Motor neuron (in vitro differentiated cells): ENCODE measurements at regions not wholly inside any gene's neighbourhood (a gene's known extent, or its start where the extent isn't known, plus 50 kb on each side); places are given as distances from the start of the nearest gene placed in this dataset.

Experiments used
- ATAC-seq, 8 experiments: fragments of 200-7000 bp; cut with Tn5 transposase; replicated peaks in 6 of 8; 2 replicates each; pipeline ENCODE4 v1.8.0; 2021; ENCODE audit warnings: mild to moderate bottlenecking in 8 of 8, moderate library complexity in 8 of 8
- H3K27ac ChIP-seq, 2 donors: fragments of 250-450 bp; sonication (Bioruptor Pico); 2 replicates each; pipeline ENCODE4 v1.9.0; 2021; ENCODE audit warnings: antibody characterized with exemption in 2 of 2, mild to moderate bottlenecking in 2 of 2, moderate library complexity in 1 of 2
- H3K4me1 ChIP-seq, 2 donors: fragments of 250-450 bp; sonication (Bioruptor Pico); replicated peaks in 1 of 2; 2 replicates each; pipeline ENCODE4 v1.6.1; 2021; ENCODE audit warnings: antibody characterized with exemption in 2 of 2, mild to moderate bottlenecking in 2 of 2, moderate library complexity in 1 of 2
- H3K4me3 ChIP-seq, 5 donors: fragments of 250-450 bp; sonication (Bioruptor Pico); 2 replicates each; pipeline ENCODE4 v1.9.0; 2021; ENCODE audit warnings: antibody characterized with exemption in 5 of 5, mild to moderate bottlenecking in 5 of 5, moderate library complexity in 4 of 5
- WGBS, 10 experiments: fragments of 450-650 bp; shearing (Covaris generic); methylation state at CpG; one replicate each; pipeline ENCODE4 v1.0.0; 2022; 5-methylcytosine and 5-hydroxymethylcytosine counted together
- in situ Hi-C, 9 experiments: fragments of 400-800 bp; cut with MboI; loops; one replicate each; pipeline ENCODE4 v1.15.0; 2021; ENCODE audit warnings: low sequenced_read_pairs in 9 of 9, low pct_unique_long_range_greater_than_20kb in 2 of 9; ENCODE audit not compliant: unreplicated experiment in 9 of 9

GRCh38 chr19:32020538-32020937 lies 324.9 kb upstream of the ZNF507 start:
- H3K27ac ChIP-seq, result no peak overlapping the region
- H3K4me3 ChIP-seq, result no peak overlapping the region
- ATAC-seq, result no peak
- in situ Hi-C loops, result no loop called here
- WGBS, 10 experiments, result 17 to 92% (median 41%) methylated on average over 1 to 2 of the region's 2 CpGs; no CpG with 5 or more reads in 7 of the 10 experiments
- H3K4me1 ChIP-seq, result peaks cover 9 to 17% of the 10 kb centered on the region in 2 donors

- in situ Hi-C loops, result no loop called here
- peak in 1 of 8 experiments; percentile 23 for ATAC-seq
- no peak overlapping the region for H3K27ac ChIP-seq
- H3K4me3 ChIP-seq, result no peak overlapping the region
- H3K4me1 ChIP-seq, result peaks cover 9 to 17% of the 10 kb centered on the region in 2 donors
- 0 to 100% (median 90%) methylated on average over 1 to 7 of the region's 9 CpGs; no CpG with 5 or more reads in 1 of the 10 experiments for WGBS, 10 experiments
Observed at GRCh38 chr19:32022044-32022640, 323.3 kb upstream of the ZNF507 start.

DNA sequence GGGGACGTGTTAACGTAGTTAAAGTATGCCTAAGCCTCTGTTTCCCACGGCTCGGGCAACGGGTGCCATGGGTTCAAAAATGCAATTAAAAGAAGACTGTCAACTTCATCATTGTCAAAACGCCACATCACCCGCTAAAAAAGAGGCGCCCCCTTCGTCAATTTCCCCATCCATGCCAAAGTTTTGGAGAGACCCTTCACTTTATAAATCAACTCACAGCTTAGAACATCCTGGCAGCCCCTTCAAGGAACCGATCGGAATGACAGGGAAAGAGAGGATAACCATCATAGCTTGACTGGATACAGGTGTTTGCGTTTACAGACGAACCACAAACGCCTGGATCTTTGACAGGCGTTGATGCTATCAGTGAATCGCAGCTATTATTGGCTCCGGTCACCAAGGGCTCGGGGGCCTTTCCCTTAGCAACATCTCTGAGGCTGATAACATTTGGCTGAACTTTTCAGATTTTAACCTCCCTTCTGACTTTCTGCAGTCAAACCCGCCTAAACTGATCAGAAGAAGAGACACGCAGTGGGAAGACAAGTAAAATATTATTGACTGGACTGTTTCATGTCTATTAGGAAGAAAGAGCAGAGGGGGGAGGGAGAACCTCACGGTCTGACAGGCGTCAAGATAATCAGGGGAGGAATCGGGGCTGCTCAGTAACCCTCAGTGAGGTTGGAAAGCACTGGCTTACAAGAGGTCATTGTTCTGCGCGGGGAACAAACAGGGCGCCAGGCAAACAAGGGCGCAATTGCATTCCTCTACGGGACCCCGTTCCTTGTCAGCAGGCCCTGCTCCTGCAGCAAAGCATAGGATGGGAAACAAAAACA lies 322.5 kb upstream of the ZNF507 start:
- Histone ChIP-seq H3K4me3 (no peak overlapping the region), H3K27ac (no peak overlapping the region), H3K4me1 (peaks cover 6 to 9% of the 10 kb centered on the region in 2 donors)
- in situ Hi-C loops, result no loop called here
- peak in 1 of 8 experiments; percentile 11 for ATAC-seq
- WGBS, 10 experiments, result 16 to 100% (median 81%) methylated on average over 1 to 19 of the region's 29 CpGs

GRCh38 chr19:32023564-32023832 lies 321.9 kb upstream of the ZNF507 start:
- Histone ChIP-seq H3K4me1 (peaks cover under 1 to 3% of the 10 kb centered on the region in 2 donors), H3K4me3 (no peak overlapping the region), H3K27ac (no peak overlapping the region)
- no peak for ATAC-seq
- in situ Hi-C loops, result no loop called here
- WGBS, 10 experiments, result 19 to 100% (median 73%) methylated on average over 1 to 4 of the region's 6 CpGs; no CpG with 5 or more reads in 6 of the 10 experiments

- Histone ChIP-seq H3K27ac (no peak overlapping the region), H3K4me3 (no peak overlapping the region), H3K4me1 (no peaks in the 10 kb centered on the region)
- in situ Hi-C loops, result loop anchor here in 1 of 9 experiments (25.0 kb wide), 1 partner anchor 1342 kb away; no protein-coding TSS in a partner anchor
- no peak for ATAC-seq
- 18 to 96% (median 53%) methylated on average over 1 to 5 of the region's 6 CpGs; no CpG with 5 or more reads in 2 of the 10 experiments for WGBS, 10 experiments
Observed at GRCh38 chr19:32029235-32029634, 316.2 kb upstream of the ZNF507 start.

DNA sequence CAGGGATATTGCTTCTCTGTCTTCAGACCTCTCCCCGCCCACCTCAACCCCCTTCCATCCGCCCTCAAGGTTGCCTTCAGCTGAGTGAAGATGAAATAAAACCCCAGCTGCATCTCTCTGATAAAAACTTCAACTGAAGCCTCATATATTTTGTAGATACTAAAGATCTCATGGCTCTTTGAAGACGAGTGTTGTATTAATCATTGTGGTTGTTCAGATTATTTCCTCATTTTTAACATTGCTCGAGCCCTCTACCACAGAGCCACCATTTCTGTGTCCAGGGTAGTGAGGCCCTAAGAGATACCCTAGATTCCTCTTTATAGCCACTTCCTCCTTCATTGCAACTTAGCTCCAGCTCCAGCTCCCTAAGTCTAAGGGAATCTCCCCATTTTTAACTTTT lies 312.8 kb upstream of the ZNF507 start:
- H3K4me3 ChIP-seq, result no peak overlapping the region
- no peak for ATAC-seq
- peaks cover 3 to 5% of the 10 kb centered on the region in 2 donors for H3K4me1 ChIP-seq
- WGBS, 10 experiments, result 0 to 89% (median 51%) methylated on average over 1 to 3 of the region's 4 CpGs; no CpG with 5 or more reads in 2 of the 10 experiments
- no peak overlapping the region for H3K27ac ChIP-seq
- in situ Hi-C loops, result loop anchor here in 1 of 9 experiments (25.0 kb wide), 1 partner anchor 1345 kb away; no protein-coding TSS in a partner anchor

DNA sequence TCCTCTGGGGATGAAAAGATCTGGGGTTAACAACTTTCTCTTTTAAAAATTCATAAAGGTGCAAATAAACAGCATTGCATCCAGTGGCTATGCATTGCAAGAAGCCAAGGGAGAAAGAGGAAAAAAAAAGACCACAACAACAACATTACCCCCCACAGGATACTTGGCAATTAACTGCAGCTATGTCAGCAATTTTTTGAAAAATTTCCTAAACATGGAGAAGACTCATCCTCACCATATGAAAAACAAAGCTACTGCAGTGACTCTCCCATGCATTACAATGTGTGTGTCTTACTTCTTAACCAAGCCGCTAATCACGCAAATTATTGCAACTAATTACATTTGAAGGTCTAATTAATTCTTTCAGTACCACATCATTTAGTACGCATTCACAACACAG lies 309.8 kb upstream of the ZNF507 start:
- H3K27ac ChIP-seq, result no peak overlapping the region
- ATAC-seq, result no peak

DNA sequence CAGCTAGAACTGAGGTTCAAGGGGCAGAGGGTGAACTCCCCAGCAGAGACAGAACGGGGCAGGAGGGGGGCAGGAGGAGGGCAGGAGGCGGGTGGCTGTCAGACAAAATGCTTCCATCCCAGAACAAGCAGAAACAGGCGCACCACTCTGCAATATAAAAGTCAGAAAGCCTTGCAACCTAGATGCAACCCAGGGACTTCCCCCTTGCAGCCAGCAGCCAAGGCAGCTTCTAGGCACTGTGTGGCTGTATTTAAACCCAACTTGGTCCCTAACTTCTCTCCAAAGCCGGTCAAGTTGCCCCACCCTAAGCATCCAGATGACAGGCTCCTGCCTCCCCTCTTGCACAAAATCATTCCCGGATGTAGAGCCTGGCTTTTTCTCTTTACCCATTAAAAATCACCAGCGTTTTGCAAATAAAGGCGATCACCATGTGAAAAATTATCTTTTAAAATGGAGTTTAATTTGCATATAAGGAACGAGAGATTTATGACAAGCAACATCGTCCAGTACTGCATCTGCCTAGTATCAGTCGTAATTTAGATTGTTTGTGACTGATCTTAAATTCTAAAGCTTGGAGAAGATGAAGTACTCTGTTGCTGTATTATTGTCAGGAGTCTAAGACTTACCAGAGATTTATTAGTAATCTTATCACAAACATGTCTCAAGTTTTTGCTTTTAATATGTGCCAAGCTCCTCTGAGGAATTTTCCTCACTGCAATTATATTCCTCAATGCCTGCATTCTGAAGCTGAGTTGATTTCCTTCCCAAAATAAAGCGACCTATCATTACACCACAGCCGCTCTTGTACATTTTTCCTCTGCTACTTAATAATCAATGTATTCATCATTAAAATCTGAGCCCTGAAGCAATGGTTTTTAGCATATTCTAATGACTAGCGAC lies 307.1 kb upstream of the ZNF507 start:
- WGBS, 10 experiments, result 16 to 76% (median 63%) methylated on average over 3 to 10 of the region's 13 CpGs
- in situ Hi-C loops, result loop anchor here in 1 of 9 experiments (25.0 kb wide), 1 partner anchor 1351 kb away; no protein-coding TSS in a partner anchor

More for the DNA sequence above, 309.8 kb upstream of the ZNF507 start:
- Histone ChIP-seq H3K4me3 (no peak overlapping the region), H3K4me1 (peaks cover 32 to 34% of the 10 kb centered on the region in 2 donors)
- in situ Hi-C loops, result loop anchor here in 1 of 9 experiments (25.0 kb wide), 1 partner anchor 1348 kb away; no protein-coding TSS in a partner anchor
- WGBS, 10 experiments, result 9 to 100% (median 96%) methylated on average over 2 to 3 of the region's 3 CpGs

GRCh38 chr19:32038961-32039360 lies 306.4 kb upstream of the ZNF507 start:
- peak in 1 of 8 experiments; percentile 25 for ATAC-seq
- H3K4me1 ChIP-seq, result peaks cover 39 to 50% of the 10 kb centered on the region in 2 donors
- in situ Hi-C loops, result loop anchor here in 1 of 9 experiments (25.0 kb wide), 1 partner anchor 1352 kb away; no protein-coding TSS in a partner anchor
- 19 to 92% (median 78%) methylated on average over 2 to 6 of the region's 6 CpGs for WGBS, 10 experiments
- no peak overlapping the region for H3K4me3 ChIP-seq
- no peak overlapping the region for H3K27ac ChIP-seq

More for the DNA sequence above, 307.1 kb upstream of the ZNF507 start:
- Histone ChIP-seq H3K27ac (no peak overlapping the region), H3K4me3 (no peak overlapping the region), H3K4me1 (peaks cover 39 to 50% of the 10 kb centered on the region in 2 donors)
- peak in 3 of 8 experiments; percentile 11 to 25 (median 25) for ATAC-seq

GRCh38 chr19:32039440-32039839 lies 306.0 kb upstream of the ZNF507 start:
- ATAC-seq, result peak in 5 of 8 experiments; percentile 52 to 86 (median 71)
- Histone ChIP-seq H3K27ac (no peak overlapping the region), H3K4me3 (no peak overlapping the region), H3K4me1 (peaks cover 39 to 50% of the 10 kb centered on the region in 2 donors)
- in situ Hi-C loops, result loop anchor here in 1 of 9 experiments (25.0 kb wide), 1 partner anchor 1352 kb away; no protein-coding TSS in a partner anchor
- 38 to 82% (median 70%) methylated on average over 3 to 13 of the region's 13 CpGs for WGBS, 10 experiments

GRCh38 chr19:32040236-32040635 lies 305.2 kb upstream of the ZNF507 start:
- ATAC-seq, result peak in 3 of 8 experiments; percentile 13 to 39 (median 36)
- 0 to 91% (median 48%) methylated on average over 1 to 5 of the region's 5 CpGs for WGBS, 10 experiments

GRCh38 chr19:32041681-32042292 lies 303.6 kb upstream of the ZNF507 start:
- peak in 6 of 8 experiments; percentile 34 to 69 (median 60) for ATAC-seq
- Histone ChIP-seq H3K4me3 (peak overlapping the region; percentile 23 to 46 (median 28)), H3K27ac (no peak overlapping the region), H3K4me1 (peaks cover 39 to 50% of the 10 kb centered on the region in 2 donors)
- WGBS, 10 experiments, result 0 to 60% (median 6%) methylated on average over 1 to 22 of the region's 23 CpGs; no CpG with 5 or more reads in 1 of the 10 experiments
- in situ Hi-C loops, result loop anchor here in 1 of 9 experiments (25.0 kb wide), 1 partner anchor 1354 kb away; no protein-coding TSS in a partner anchor

More at GRCh38 chr19:32040236-32040635, 305.2 kb upstream of the ZNF507 start:
- in situ Hi-C loops, result loop anchor here in 1 of 9 experiments (25.0 kb wide), 1 partner anchor 1353 kb away; no protein-coding TSS in a partner anchor
- Histone ChIP-seq H3K4me1 (peaks cover 39 to 50% of the 10 kb centered on the region in 2 donors), H3K4me3 (no peak overlapping the region), H3K27ac (no peak overlapping the region)
